OCI-LY1 (cell line): ENCODE measurements at regions not wholly inside any gene's neighbourhood (a gene's known extent, or its start where the extent isn't known, plus 50 kb on each side); places are given as distances from the start of the nearest gene placed in this dataset.
"Not testable (repeated sequence)": the region's sequence is repeated elsewhere in the genome, so short reads cannot be mapped to it uniquely, and the experiment has no call there.

Source experiments
- H2AFZ ChIP-seq: fragments of 200-600 bp; sonication (generic), shearing (Covaris generic); 2 replicates; pipeline ENCODE4 v1.6.0; 2014; ENCODE audit warnings: antibody characterized with exemption, mild to moderate bottlenecking, low read length
- H3F3A ChIP-seq: fragments of 200-600 bp; sonication (generic), shearing (Covaris generic); 2 replicates; pipeline ENCODE4 v1.6.0; 2014; ENCODE audit warnings: mild to moderate bottlenecking, antibody characterized with exemption, low read length, moderate library complexity; ENCODE audit not compliant: insufficient read depth
- H3K27ac ChIP-seq: fragments of 200-600 bp; sonication (generic); 2 replicates; pipeline ENCODE4 v1.5.1; 2014; ENCODE audit warnings: low read length, mixed run types, mild to moderate bottlenecking, low read depth; ENCODE audit not compliant: poor library complexity, severe bottlenecking
- H3K27me3 ChIP-seq: fragments of 200-600 bp; sonication (generic); 2 replicates; pipeline ENCODE4 v1.6.0; 2014; ENCODE audit warnings: antibody characterized with exemption, mild to moderate bottlenecking, low read length, moderate library complexity; ENCODE audit not compliant: insufficient read depth
- H3K36me3 ChIP-seq: fragments of 200-600 bp; sonication (generic); 2 replicates; pipeline ENCODE4 v1.6.1; 2014; ENCODE audit warnings: mild to moderate bottlenecking, antibody characterized with exemption, low read length, moderate library complexity, mixed read lengths; ENCODE audit not compliant: insufficient read depth
- H3K4me1 ChIP-seq: fragments of 200-600 bp; sonication (generic); 2 replicates; pipeline ENCODE4 v1.5.1; 2014; ENCODE audit warnings: mild to moderate bottlenecking, low read length, moderate library complexity; ENCODE audit not compliant: insufficient read depth, severe bottlenecking
- H3K4me2 ChIP-seq: fragments of 200-600 bp; sonication (generic), shearing (Covaris generic); 2 replicates; pipeline ENCODE4 v1.6.1; 2014; ENCODE audit warnings: low read length
- H3K4me3 ChIP-seq: fragments of 200-600 bp; sonication (generic); 2 replicates; pipeline ENCODE4 v1.5.1; 2014; ENCODE audit warnings: low read length, low read depth, mild to moderate bottlenecking, mixed read lengths; ENCODE audit not compliant: poor library complexity, severe bottlenecking
- H3K79me2 ChIP-seq: fragments of 200-600 bp; shearing (Covaris generic); 2 replicates; pipeline ENCODE4 v1.6.1; 2016; ENCODE audit warnings: mixed run types, low read length, mixed read lengths; ENCODE audit not compliant: insufficient read depth
- H3K9ac ChIP-seq: fragments of 200-600 bp; sonication (generic), shearing (Covaris generic); 2 replicates; pipeline ENCODE4 v1.6.1; 2014; ENCODE audit warnings: mild to moderate bottlenecking, low read length, mixed read lengths
- H3K9me2 ChIP-seq: fragments of 200-600 bp; sonication (generic), shearing (Covaris generic); 2 replicates; pipeline ENCODE4 v1.6.1; 2014; ENCODE audit warnings: low read depth, mild to moderate bottlenecking, low read length, mixed read lengths
- H3K9me3 ChIP-seq: fragments of 200-600 bp; shearing (Covaris generic); 2 replicates; pipeline ENCODE4 v1.6.1; 2014; ENCODE audit warnings: low read length, mixed read lengths
- H4K20me1 ChIP-seq: fragments of 200-600 bp; sonication (generic), shearing (Covaris generic); 2 replicates; pipeline ENCODE4 v1.6.0; 2016; ENCODE audit warnings: mild to moderate bottlenecking, low read length; ENCODE audit not compliant: insufficient read depth
- EZH2 ChIP-seq: fragments of 200-600 bp; sonication (generic), shearing (Covaris generic); IDR thresholded peaks from 2 replicates; pipeline ENCODE4 v1.8.0; 2017; ENCODE audit warnings: borderline replicate concordance, mixed run types, mild to moderate bottlenecking, antibody characterized with exemption, low read length, moderate library complexity, mixed read lengths
- TF ChIP-seq, protein P1 (sequence below): fragments of 200-600 bp; sonication (generic), shearing (Covaris generic); IDR thresholded peaks from 2 replicates; pipeline ENCODE4 v1.5.1; 2017; ENCODE audit warnings: mild to moderate bottlenecking, antibody characterized with exemption, low read length, moderate library complexity, mixed read lengths

DNA sequence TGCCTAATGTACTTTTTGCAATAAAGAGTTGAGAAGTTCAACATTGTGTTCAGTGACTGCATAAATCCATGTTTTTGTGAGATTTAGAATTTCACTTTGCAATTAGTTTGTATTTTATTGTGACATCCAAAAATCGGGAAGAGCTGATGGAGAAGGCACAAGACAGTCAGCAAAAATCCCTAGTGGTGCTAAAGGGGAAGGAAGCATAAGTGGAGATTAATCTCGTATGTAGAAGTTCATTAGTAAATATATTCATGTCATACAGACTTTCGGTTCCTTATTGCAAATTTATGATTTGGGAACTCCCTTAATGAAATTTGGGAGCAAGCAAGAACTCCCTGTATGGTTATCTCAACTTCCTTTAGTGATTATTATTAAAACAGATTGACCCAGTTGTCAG, 57.8 kb upstream of the SLC39A8 start:
- no peaks in the 10 kb centered on the region for H3K4me1 ChIP-seq
- H3K9me2 ChIP-seq, result no peaks in the 10 kb centered on the region
- H3K4me3 ChIP-seq, result no peak overlapping the region
- H3K36me3 ChIP-seq, result no peaks in the 10 kb centered on the region
- H3K27me3 ChIP-seq, result no peaks in the 10 kb centered on the region
- H3K79me2 ChIP-seq, result no peaks in the 10 kb centered on the region
- no peak for TF ChIP-seq EZH2
- TF ChIP-seq, protein P1, sequence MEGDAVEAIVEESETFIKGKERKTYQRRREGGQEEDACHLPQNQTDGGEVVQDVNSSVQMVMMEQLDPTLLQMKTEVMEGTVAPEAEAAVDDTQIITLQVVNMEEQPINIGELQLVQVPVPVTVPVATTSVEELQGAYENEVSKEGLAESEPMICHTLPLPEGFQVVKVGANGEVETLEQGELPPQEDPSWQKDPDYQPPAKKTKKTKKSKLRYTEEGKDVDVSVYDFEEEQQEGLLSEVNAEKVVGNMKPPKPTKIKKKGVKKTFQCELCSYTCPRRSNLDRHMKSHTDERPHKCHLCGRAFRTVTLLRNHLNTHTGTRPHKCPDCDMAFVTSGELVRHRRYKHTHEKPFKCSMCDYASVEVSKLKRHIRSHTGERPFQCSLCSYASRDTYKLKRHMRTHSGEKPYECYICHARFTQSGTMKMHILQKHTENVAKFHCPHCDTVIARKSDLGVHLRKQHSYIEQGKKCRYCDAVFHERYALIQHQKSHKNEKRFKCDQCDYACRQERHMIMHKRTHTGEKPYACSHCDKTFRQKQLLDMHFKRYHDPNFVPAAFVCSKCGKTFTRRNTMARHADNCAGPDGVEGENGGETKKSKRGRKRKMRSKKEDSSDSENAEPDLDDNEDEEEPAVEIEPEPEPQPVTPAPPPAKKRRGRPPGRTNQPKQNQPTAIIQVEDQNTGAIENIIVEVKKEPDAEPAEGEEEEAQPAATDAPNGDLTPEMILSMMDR, result no peak
- no peak overlapping the region for H2AFZ ChIP-seq
- no peak overlapping the region for H3K27ac ChIP-seq
- H3K4me2 ChIP-seq, result no peak overlapping the region
- no peaks in the 10 kb centered on the region for H4K20me1 ChIP-seq
- no peaks in the 10 kb centered on the region for H3K9me3 ChIP-seq
- H3F3A ChIP-seq, result no peaks in the 10 kb centered on the region
- no peak overlapping the region for H3K9ac ChIP-seq

DNA sequence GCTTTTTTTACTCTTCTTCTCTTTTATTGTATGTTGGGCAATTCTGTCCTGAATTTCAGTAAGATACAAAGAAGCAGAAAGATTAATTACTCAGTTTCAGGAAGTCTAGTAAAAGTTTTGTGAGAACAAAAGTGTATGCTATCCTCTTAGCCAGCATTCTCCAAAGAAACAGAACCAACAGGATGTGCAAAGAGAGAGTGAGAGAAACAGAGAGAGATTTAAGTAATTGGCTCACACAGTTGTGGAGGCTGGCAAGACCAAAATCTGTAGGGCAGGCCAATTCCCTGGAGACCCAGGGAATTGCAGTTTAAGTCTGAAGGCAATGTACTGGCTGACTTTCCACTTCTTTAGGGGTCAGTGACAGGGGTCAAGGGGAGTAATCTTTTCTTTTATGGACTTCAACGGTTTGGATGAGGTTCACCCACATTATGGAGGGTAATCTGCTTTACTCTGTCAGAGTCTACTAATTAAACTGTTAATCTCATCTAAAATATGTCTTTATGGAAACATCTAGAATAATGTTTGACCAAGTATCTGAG, 59.2 kb upstream of the SLC39A8 start:
- no peaks in the 10 kb centered on the region for H3K9me3 ChIP-seq
- no peaks in the 10 kb centered on the region for H3K79me2 ChIP-seq
- H3F3A ChIP-seq, result no peaks in the 10 kb centered on the region
- TF ChIP-seq, protein P1, result no peak
- H2AFZ ChIP-seq, result no peak overlapping the region
- no peaks in the 10 kb centered on the region for H3K4me1 ChIP-seq
- no peaks in the 10 kb centered on the region for H3K27me3 ChIP-seq
- H3K4me2 ChIP-seq, result no peak overlapping the region
- H3K9me2 ChIP-seq, result no peaks in the 10 kb centered on the region
- H4K20me1 ChIP-seq, result no peaks in the 10 kb centered on the region
- no peak overlapping the region for H3K4me3 ChIP-seq
- H3K9ac ChIP-seq, result no peak overlapping the region
- H3K36me3 ChIP-seq, result no peaks in the 10 kb centered on the region
- no peak overlapping the region for H3K27ac ChIP-seq

DNA sequence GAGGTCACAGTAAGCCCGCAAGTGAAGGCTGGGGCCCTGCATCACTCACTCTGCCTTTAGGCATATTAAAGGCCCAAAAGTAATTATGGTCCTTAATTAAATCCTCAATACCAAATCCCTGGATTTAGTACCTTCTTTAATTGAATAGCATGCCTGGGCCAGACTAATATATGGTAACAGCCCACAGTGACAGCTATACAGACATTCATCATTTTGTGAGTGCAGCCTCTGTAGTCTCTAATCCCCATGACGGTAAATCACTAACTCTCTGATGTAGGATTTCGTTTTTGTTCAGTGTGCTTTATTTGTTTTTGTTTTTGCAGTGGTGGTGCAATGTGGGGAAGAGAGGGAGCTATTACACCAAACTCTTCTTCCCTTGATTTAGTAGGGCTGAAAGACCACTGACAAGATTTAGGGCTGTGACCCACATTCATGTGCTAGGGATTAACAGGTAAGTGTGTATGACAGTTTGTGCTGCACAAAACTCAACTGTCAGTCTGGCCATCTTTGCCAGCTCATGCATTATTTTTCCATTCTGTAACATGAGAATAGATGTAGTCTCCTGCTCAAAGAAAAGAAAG, 60.6 kb upstream of the SLC39A8 start:
- Histone ChIP-seq H3K79me2 (no peaks in the 10 kb centered on the region), H3K27ac (no peak overlapping the region), H2AFZ (no peak overlapping the region), H3K4me1 (no peaks in the 10 kb centered on the region), H3K4me3 (no peak overlapping the region), H3K27me3 (no peaks in the 10 kb centered on the region), H3K9me3 (no peaks in the 10 kb centered on the region), H3K36me3 (no peaks in the 10 kb centered on the region), H3K4me2 (no peak overlapping the region), H3F3A (no peaks in the 10 kb centered on the region), H3K9ac (no peak overlapping the region), H4K20me1 (no peaks in the 10 kb centered on the region), H3K9me2 (no peaks in the 10 kb centered on the region)
- TF ChIP-seq EZH2, result no peak
- TF ChIP-seq, protein P1, result no peak

DNA sequence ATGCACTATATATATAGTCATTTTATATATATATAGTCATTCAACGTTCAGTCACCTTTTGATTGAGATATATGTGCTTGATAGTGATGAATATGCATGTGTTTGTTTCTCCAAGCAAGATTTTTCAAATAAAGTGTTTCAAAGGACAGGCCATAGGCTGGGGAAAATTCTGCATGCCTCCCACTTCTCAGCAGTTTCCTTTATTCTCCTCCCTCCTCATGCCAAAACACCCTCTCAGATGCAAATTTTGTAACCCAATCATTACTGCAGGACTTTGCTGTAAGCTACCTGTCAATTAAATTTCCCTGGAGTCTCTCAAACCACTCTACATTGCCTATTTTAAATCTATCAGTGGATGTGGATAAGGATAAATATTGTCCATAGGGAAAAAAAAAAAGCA, 65.6 kb upstream of the SLC39A8 start:
- not testable (repeated sequence) for H3K79me2 ChIP-seq, H3K9ac ChIP-seq, H3K9me3 ChIP-seq, H4K20me1 ChIP-seq, H3K4me3 ChIP-seq, H3K27me3 ChIP-seq, H3K36me3 ChIP-seq, H3K9me2 ChIP-seq, H3K4me2 ChIP-seq, H3K4me1 ChIP-seq, H3K27ac ChIP-seq, H2AFZ ChIP-seq, H3F3A ChIP-seq
